A549 (cell line): ENCODE measurements at regions not wholly inside any gene's neighbourhood (a gene's known extent, or its start where the extent isn't known, plus 50 kb on each side); places are given as distances from the start of the nearest gene placed in this dataset.

ENCODE experiments used
- CTCF ChIP-seq: fragments of >200 bp; sonication (Bioruptor Twin); formaldehyde crosslinking; IDR thresholded peaks from 3 replicates; pipeline ENCODE4 v1.5.1; 2016
- ELK1 ChIP-seq: fragments of 150-350 bp; IDR thresholded peaks from 2 replicates; pipeline ENCODE4 v1.6.1; 2014; ENCODE audit warnings: low read depth, mild to moderate bottlenecking, low read length
- FOSL2 ChIP-seq, 2 experiments: fragments of 450-650 bp in 1 of 2; fragments of >200 bp in 1 of 2; sonication (Bioruptor Twin) in 1 of 2; formaldehyde crosslinking; IDR thresholded peaks; 2 replicates each; pipeline versions ENCODE4 v1.5.0 to v1.6.1; 2016 to 2020; ENCODE audit warnings: mild to moderate bottlenecking in 1 of 2, moderate library complexity in 1 of 2
- JUN ChIP-seq, 2 experiments: fragments of >200 bp; sonication (Bioruptor Twin); formaldehyde crosslinking; IDR thresholded peaks; 2 replicates in 1 of 2; 3 replicates in 1 of 2; pipeline ENCODE4 v1.6.1; 2016 to 2017
- KDM1A ChIP-seq: fragments of 200-600 bp; sonication (generic); IDR thresholded peaks from 2 replicates; pipeline ENCODE4 v1.6.1; 2016; ENCODE audit warnings: low read depth, mild to moderate bottlenecking
- MAX ChIP-seq: IDR thresholded peaks from 2 replicates; pipeline ENCODE4 v1.6.1; 2012
- MAZ ChIP-seq: fragments of 150-350 bp; IDR thresholded peaks from 2 replicates; pipeline ENCODE4 v1.6.1; 2014; ENCODE audit warnings: antibody characterized with exemption, low read depth, low read length, borderline replicate concordance
- NFE2L2 ChIP-seq: fragments of 150-350 bp; conservative IDR thresholded peaks from 2 replicates; pipeline ENCODE4 v1.6.1; 2014; ENCODE audit warnings: low read length
- POLR2A ChIP-seq: IDR thresholded peaks from 2 replicates; pipeline ENCODE4 v1.6.1; 2012; ENCODE audit warnings: mild to moderate bottlenecking, low read length
- REST ChIP-seq: fragments of 200-600 bp; sonication (generic); IDR thresholded peaks from 2 replicates; pipeline ENCODE4 v1.6.1; 2016; ENCODE audit warnings: antibody characterized with exemption, mild to moderate bottlenecking, moderate library complexity
- USF2 ChIP-seq: fragments of 450-650 bp; IDR thresholded peaks from 2 replicates; pipeline ENCODE4 v1.6.1; 2014; ENCODE audit warnings: antibody characterized with exemption

- peak; percentile 52 for TF ChIP-seq CTCF
- no peak for TF ChIP-seq ELK1
- TF ChIP-seq POLR2A, result no peak
- TF ChIP-seq USF2, result no peak
- TF ChIP-seq FOSL2 (IDR thresholded peaks at IDR 0.05), result no peak
- no peak for TF ChIP-seq FOSL2 (CRISPR knock-in tag; IDR thresholded peaks at IDR 0.05)
- TF ChIP-seq MAX, result no peak
- TF ChIP-seq JUN (IDR thresholded peaks at IDR 0.05), result no peak
- TF ChIP-seq MAZ, result no peak
- no peak for TF ChIP-seq NFE2L2
- TF ChIP-seq KDM1A, result no peak
- no peak for TF ChIP-seq REST
These were observed 259.2 kb upstream of the CCDC54 start for GRCh38 chr3:107117922-107118536.
